ENCODE measurements at regions not wholly inside any gene's neighbourhood (a gene's known extent, or its start where the extent isn't known, plus 50 kb on each side); places are given as distances from the start of the nearest gene placed in this dataset.

- DNase-seq: no peak
Observed at GRCh38 chr20:48571949-48572847, 255.6 kb downstream of the PREX1 start.

DNA sequence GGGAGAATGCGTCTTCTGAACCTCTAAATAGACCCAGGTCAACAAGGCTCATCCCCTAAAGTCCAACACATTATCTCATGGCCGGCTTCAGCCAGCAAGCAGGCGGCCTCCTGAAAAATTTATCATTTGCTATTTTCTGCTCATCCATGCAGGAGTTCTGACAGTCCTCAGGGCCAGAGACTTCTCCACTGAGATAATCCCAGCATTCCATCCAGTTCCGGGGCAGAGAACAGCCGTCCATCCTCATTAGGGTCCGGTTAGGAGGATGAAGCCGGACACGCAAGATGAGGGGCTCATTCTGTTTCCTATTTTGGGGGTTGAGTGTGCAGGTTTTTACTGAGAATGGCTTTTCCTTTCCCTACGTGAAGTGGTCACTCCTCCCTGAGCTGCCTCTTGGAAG is 258.1 kb downstream of the PREX1 start:
- no peak for DNase-seq

DNA sequence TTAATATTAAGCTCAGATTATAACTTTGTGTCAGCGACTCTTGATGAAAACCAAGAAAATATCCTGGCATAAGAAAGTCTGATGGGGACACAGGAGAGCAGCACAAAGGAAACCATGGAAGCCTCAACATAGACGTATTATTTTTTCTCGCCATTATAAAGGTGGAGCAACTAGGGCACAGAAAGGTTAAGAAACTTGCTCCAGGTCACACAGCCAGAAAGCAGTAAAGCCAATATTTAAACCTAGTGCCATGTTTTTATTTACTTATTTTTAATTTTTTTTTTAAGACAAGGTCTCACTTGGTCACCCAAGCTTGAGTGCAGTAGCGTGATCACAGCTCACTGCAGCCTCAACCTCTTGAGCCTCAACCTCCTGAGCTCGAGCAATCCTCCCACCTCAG is 259.3 kb downstream of the PREX1 start:
- DNase-seq: no peak

GRCh38 chr20:48567145-48567544 is 260.7 kb downstream of the PREX1 start:
- no peak for DNase-seq

- no peak for DNase-seq
Observed at GRCh38 chr20:48564982-48565539, 262.7 kb downstream of the PREX1 start.

GRCh38 chr20:48563191-48563870 is 264.5 kb downstream of the PREX1 start:
- no peak for DNase-seq

DNA sequence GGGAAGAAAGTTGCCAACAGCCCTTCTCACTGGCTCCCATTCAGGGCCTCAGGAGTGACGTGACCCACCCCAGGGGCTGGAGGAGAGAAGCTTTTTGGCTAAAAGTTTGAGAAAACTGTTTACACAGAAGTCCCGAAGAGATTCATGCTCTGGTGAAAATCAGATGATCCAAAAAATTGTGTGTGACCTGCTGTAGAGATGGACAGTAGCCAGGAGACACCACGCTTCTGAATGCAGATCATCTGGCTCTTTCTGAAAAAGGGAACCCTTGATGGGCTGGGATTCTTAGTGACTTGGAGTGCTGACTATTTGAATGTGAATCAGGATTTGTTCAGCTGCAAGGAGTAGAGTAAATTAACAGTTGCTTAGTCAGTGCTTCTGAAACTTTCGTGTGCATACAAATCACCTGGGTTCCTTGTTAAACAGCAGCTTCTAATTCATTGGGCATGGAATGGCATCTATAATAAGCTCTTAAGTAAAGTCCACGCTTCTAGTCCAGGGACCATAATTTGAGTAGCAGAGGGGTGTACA is 265.1 kb downstream of the PREX1 start:
- no peak for DNase-seq

DNA sequence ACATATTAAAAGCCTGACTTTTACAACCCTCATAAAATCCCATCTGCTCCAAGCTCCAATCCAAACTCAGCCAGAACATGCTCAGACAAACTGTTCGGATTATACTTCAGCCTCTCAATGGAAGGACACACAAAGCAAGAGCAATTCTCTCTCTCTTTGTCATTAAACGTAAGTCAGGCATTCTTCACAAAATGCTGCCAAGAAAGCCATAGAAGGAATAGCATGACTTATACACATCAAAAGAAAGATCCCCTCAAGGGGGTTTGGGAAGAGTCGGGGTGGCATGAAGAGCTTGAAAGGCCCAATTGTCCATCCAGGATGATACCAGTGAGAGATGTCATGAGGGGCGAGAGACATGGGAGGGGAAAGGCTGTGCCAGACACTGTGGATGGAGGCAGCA is 268.9 kb downstream of the PREX1 start:
- no peak for DNase-seq

GRCh38 chr20:48557380-48557779 is 270.4 kb downstream of the PREX1 start:
- no peak for DNase-seq

GRCh38 chr20:48556956-48557355 is 270.8 kb downstream of the PREX1 start:
- DNase-seq: no peak

GRCh38 chr20:48552550-48552949 is 275.2 kb downstream of the PREX1 start:
- no peak for DNase-seq

- no peak for DNase-seq
Observed at GRCh38 chr20:48550814-48551213, 277.0 kb downstream of the PREX1 start.

DNA sequence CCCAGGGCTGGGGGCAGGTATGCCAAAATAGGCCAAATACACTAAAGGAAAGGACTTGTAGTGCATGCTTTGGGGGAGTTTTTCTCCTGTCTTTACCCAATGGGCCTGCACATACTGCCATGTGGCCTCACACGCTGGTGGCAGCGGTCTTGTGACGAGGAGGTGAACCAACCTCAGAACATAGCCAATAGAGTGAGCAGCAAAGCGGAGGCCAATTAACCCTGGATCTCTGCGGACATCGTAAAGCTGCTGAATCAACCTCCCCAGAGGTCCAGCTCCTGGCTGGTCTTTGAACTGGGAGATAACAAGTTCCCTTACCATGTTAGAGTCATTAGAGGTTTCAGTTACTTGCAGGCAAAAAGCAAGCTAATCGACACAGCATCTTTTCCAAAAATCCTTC is 280.1 kb downstream of the PREX1 start:
- DNase-seq: no peak

DNA sequence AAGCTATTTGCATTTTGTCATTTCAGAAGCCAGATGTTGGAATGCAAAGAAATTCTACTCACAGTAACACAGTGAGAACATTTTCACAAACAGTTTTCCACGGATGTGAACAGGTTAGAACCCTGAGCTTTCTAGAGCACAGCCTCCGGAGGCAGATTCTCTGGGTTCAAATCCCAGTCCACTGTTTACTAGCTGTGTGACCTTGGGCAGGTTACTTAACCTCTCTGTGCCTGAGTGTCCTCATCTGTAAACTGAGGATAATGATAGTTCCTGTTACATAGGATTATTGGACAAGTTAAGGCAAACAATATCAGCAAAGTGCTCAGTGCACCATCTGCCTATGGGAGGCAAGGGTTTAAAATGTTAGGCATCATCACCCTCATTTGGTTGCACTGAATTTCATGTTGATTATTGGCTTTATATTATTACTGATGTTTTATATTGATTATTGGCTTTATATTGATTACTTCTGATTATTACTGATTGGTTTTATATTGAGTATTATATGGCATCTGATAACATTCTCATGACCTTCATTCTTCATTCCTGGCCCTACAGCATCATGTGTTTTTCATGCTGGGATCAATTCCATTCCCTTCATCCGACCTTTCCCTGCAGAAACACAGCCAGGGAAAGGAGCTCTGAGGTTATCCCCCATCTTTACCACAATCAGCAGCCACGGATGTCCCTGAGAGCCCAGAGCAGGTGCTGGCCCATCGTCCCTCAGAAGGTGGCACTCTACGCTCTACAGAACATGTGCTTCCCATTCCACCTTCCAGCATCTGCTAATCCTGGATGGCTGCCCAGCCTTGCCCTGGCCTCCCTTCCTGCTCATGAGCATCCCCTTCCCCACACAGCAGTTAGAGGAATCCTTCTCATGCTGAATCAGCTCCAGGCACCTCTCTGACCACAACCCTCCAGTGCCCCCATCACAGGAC is 283.1 kb downstream of the PREX1 start:
- no peak for DNase-seq

- DNase-seq: no peak
Observed at GRCh38 chr20:48541581-48542071, 286.2 kb downstream of the PREX1 start.

DNA sequence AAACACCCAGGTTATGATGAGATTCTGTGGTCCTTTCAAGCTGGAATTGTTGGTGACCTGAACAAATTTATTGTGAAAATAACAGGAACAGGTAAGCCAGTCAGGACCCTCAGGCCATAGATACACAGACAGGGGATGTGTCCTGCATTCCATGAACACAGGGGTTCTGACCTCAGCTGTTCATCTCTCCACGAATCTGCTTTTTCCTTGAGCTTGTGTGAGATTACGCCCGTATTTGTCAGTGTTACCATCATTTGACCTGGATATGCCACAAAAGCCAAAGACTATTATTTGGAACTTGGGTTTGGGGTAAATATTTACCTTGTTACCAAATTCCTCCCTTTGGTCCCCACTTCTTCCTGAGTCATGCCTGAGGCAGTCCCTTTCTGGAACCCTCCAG is 288.9 kb downstream of the PREX1 start:
- no peak for DNase-seq

DNA sequence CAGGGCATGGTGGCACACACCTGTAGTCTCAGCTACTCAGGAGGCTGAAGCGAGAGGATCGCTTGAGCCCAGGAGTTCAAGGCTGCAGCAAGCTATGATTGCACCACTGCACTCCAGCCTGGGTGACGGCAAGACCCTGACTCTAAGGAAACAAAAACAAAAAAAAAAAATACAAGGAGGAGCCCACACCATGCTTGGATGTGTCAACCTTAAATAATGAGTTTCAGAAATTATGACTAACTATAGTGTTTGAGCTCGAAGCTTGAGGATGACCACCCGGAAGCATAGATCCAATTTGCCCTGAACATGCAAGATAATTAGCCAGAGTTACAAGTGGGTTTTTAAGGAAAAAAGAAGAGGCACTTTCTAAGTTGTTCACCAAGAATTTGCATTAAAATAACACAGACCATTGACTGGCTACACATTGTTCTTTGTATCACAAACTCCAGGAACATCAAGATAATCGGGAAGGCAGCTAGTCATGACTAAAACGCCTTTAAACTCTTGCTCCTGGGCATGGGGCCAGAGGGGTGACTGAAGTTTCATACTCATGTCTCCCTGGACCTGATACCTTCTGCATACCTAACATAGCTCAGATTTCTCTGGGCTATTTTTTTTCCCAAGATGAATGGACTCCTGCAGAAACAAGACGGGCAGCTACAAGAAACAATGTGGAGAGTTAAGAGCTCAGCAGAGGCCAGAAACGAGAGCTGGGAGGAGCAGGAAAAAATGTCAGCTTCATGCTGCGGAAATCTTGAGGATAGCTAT is 289.6 kb downstream of the PREX1 start:
- peak; percentile 45 for DNase-seq

- no peak for DNase-seq
Observed at GRCh38 chr20:48536206-48536605, 291.6 kb downstream of the PREX1 start.

DNA sequence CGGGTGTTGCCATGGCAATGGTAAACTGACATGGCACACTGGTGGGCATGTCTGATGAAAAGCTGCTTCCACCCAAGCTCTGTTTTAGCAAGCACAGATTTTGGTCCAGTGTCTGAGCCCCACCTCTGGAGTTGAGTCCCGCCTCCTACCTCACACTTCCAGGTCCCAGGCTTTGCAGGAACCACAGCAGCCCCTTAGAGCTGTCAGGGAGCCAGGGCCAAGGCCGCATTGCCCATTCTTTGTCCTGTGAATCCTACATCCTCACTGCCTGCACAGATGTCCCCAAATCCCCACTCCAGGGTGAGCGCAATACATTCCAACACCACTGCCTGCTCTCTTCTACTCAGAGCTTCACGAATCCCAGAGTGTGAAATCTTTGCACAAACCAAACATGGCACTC is 292.2 kb downstream of the PREX1 start:
- DNase-seq: no peak

GRCh38 chr20:48532028-48532427 is 295.8 kb downstream of the PREX1 start:
- no peak for DNase-seq

GRCh38 chr20:48531505-48531904 is 296.3 kb downstream of the PREX1 start:
- no peak for DNase-seq

DNA sequence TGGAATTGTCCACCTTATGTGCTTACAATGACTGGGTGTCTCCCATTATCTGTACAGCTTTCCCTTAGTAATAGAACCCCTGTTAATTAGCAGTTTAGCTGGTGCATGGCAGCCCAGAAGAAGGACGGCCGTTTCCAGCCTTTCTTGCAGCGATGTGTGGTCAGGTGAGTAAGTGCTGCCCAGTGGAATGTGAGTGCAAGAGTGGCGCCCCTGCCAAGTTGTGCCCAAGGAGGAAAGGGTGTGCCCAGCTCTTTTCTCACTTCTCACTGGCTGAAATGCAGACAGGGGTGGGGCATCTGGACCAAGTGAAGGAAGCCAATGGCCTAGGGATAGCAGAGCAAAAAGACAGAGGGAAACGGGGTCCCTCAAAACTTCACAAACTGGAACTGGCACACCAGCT is 296.8 kb downstream of the PREX1 start:
- no peak for DNase-seq
